GM12878 (cell line): ENCODE measurements at regions not wholly inside any gene's neighbourhood (a gene's known extent, or its start where the extent isn't known, plus 50 kb on each side); places are given as distances from the start of the nearest gene placed in this dataset.

ENCODE experiments used
- GABPA ChIP-seq: IDR thresholded peaks from 2 replicates; pipeline ENCODE4 v1.6.1; 2014; ENCODE audit warnings: antibody characterized with exemption, low read depth, mild to moderate bottlenecking, inconsistent platforms
- TF ChIP-seq, protein P1 (sequence below): IDR thresholded peaks from 2 replicates; pipeline ENCODE4 v1.6.1; 2012; ENCODE audit warnings: low read depth, low read length, improper control_type of control experiment

DNA sequence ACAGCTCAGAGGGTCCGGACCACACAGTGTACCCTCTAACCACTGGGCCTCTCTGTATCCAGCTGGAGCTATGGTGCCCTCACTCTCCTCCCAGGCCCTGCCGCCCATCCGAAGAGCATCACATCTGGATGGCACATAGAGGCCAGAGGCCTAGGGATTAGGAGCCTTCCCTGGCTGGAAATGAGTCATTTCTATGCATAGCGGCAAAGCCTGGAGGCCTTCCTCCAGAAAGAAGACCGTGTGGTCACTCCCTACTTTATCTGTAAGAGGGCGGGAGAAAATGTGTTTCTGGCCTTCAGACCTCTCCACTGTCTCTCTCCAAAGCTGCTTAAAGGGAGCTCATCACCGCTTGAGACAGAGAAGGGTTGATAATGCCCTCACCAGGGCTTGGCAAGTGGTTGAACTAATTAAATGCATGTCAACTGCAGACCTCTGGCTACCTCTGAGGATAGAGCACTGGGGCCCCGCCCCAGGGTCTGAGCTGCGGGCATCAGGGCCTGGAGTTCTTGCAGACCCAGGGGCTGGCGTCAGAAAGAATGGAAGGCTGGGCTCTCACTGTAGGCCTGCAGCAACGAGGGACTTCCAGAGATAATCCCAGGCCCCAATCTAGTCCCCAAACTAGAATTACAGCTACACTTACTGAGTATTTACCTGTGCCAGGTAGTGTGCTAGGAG lies 122.2 kb downstream of the IRX5 start:
- TF ChIP-seq GABPA, result no peak
- TF ChIP-seq, protein P1, sequence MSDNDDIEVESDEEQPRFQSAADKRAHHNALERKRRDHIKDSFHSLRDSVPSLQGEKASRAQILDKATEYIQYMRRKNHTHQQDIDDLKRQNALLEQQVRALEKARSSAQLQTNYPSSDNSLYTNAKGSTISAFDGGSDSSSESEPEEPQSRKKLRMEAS, result no peak
